H1 (cell line): ENCODE measurements at regions not wholly inside any gene's neighbourhood (a gene's known extent, or its start where the extent isn't known, plus 50 kb on each side); places are given as distances from the start of the nearest gene placed in this dataset.
"Not testable (repeated sequence)": the region's sequence is repeated elsewhere in the genome, so short reads cannot be mapped to it uniquely, and the experiment has no call there.

Source experiments
- CTCF ChIA-PET: fragments of 300-600 bp; sonication (Branson Sonifier 250); formaldehyde crosslinking; loops from one replicate; lab custom pipeline; 2021; ENCODE audit not compliant: partially characterized antibody; lab: Charles Lee
- POLR2A ChIA-PET: fragments of 300-600 bp; sonication (Branson Sonifier 250); formaldehyde crosslinking; loops from one replicate; lab custom pipeline; 2021; ENCODE audit warnings: inconsistent platforms; ENCODE audit not compliant: partially characterized antibody; lab: Charles Lee
- DNase-seq, 2 experiments: peaks; one replicate each; pipeline versions ENCODE4 v3.0.0 to v3.0.0-alpha.2; 2010 to 2022; ENCODE audit warnings: low spot score in 2 of 2, low read depth in 1 of 2, mixed read lengths in 1 of 2
- FAIRE-seq: peaks from 2 replicates; lab custom pipeline; 2011; peaks lifted over from hg19 to GRCh38; lab: Jason Lieb, UNC
- H2AFZ ChIP-seq: 2 replicates; pipeline ENCODE4 v1.8.1; 2012; ENCODE audit warnings: low read length, inconsistent platforms
- H2AK5ac ChIP-seq: 2 replicates; pipeline ENCODE4 v1.6.1; 2013; ENCODE audit warnings: low read depth, low read length
- H2BK120ac ChIP-seq: replicated peaks from 2 replicates; pipeline ENCODE3; 2013; ENCODE audit warnings: low read depth, low read length, inconsistent platforms
- H2BK12ac ChIP-seq: 2 replicates; pipeline ENCODE4 v1.6.1; 2013; ENCODE audit warnings: low read depth, low read length
- H2BK15ac ChIP-seq: 2 replicates; pipeline ENCODE4 v1.6.1; 2013; ENCODE audit warnings: low read length
- H2BK20ac ChIP-seq: 2 replicates; pipeline ENCODE4 v1.6.1; 2013; ENCODE audit warnings: low read length
- H2BK5ac ChIP-seq: 2 replicates; pipeline ENCODE4 v1.6.1; 2013; ENCODE audit warnings: low read depth, low read length
- H3K14ac ChIP-seq: 2 replicates; pipeline ENCODE4 v1.6.1; 2013; ENCODE audit warnings: inconsistent platforms; ENCODE audit not compliant: insufficient read length
- H3K18ac ChIP-seq: 2 replicates; pipeline ENCODE4 v1.6.1; 2013; ENCODE audit warnings: low read length; ENCODE audit errors: extremely low read depth
- H3K23ac ChIP-seq: 2 replicates; pipeline ENCODE4 v1.6.1; 2013; ENCODE audit warnings: inconsistent platforms; ENCODE audit not compliant: insufficient read length
- H3K23me2 ChIP-seq: 2 replicates; pipeline ENCODE4 v1.6.1; 2013; ENCODE audit warnings: low read depth, low read length
- H3K27ac ChIP-seq: 2 replicates; pipeline ENCODE4 v1.6.1; 2011; ENCODE audit warnings: low read depth, low read length, inconsistent platforms
- H3K27me3 ChIP-seq, 4 experiments: replicated peaks in 1 of 4; 1 replicate in 1 of 4; 2 replicates in 3 of 4; pipeline versions ENCODE4 v1.6.1 to v1.8.1; 2011 to 2013; ENCODE audit warnings: low read length in 3 of 4, mild to moderate bottlenecking in 3 of 4, inconsistent platforms in 2 of 4, mixed read lengths in 2 of 4, moderate library complexity in 1 of 4; ENCODE audit not compliant: control insufficient read depth in 3 of 4, insufficient read depth in 3 of 4; ENCODE audit errors: extremely low read depth in 1 of 4
- H3K36me3 ChIP-seq, 4 experiments: 2 replicates each; pipeline versions ENCODE4 v1.6.1 to v1.8.1; 2011 to 2013; ENCODE audit warnings: mild to moderate bottlenecking in 4 of 4, low read length in 3 of 4, moderate library complexity in 2 of 4, control low read depth in 1 of 4, inconsistent platforms in 1 of 4; ENCODE audit not compliant: insufficient read depth in 4 of 4, control insufficient read depth in 2 of 4
- H3K4ac ChIP-seq: replicated peaks from 2 replicates; pipeline ENCODE3; 2013; ENCODE audit warnings: low read length, low read depth, mixed read lengths, inconsistent platforms; ENCODE audit not compliant: insufficient read length
- H3K4me1 ChIP-seq, 4 experiments: replicated peaks in 1 of 4; 1 replicate in 1 of 4; 2 replicates in 3 of 4; pipeline versions ENCODE4 v1.6.1 to v1.8.1; 2011 to 2013; ENCODE audit warnings: low read length in 3 of 4, inconsistent platforms in 2 of 4, mixed read lengths in 1 of 4; ENCODE audit not compliant: insufficient read depth in 4 of 4, control insufficient read depth in 3 of 4
- H3K4me2 ChIP-seq, 2 experiments: 2 replicates each; pipeline versions ENCODE4 v1.6.1 to v1.8.1; 2011 to 2013; ENCODE audit warnings: low read depth in 2 of 2, low read length in 2 of 2, control low read depth in 1 of 2, inconsistent platforms in 1 of 2, mild to moderate bottlenecking in 1 of 2; ENCODE audit not compliant: insufficient read depth in 1 of 2
- H3K4me3 ChIP-seq, 4 experiments: fragments of 200-600, 300-600 bp in 1 of 4; sonication (generic), shearing (Covaris generic), sonication (Bioruptor Twin) in 1 of 4; 2 replicates each; pipeline versions ENCODE4 v1.5.1 to v1.8.1; 2011 to 2016; ENCODE audit warnings: low read length in 4 of 4, low read depth in 3 of 4, control low read depth in 2 of 4, inconsistent platforms in 2 of 4, mild to moderate bottlenecking in 2 of 4, mixed read lengths in 1 of 4, moderate library complexity in 1 of 4; ENCODE audit not compliant: insufficient read depth in 2 of 4; ENCODE audit errors: extremely low read depth in 1 of 4
- H3K56ac ChIP-seq: replicated peaks from 2 replicates; pipeline ENCODE3; 2013; ENCODE audit warnings: low read depth, mild to moderate bottlenecking, mixed read lengths, low read length, inconsistent platforms; ENCODE audit not compliant: insufficient read length
- H3K79me1 ChIP-seq: 2 replicates; pipeline ENCODE4 v1.6.1; 2013; ENCODE audit warnings: low read depth, low read length, control low read depth
- H3K79me2 ChIP-seq, 2 experiments: 2 replicates each; pipeline versions ENCODE4 v1.6.1 to v1.8.1; 2012 to 2013; ENCODE audit warnings: low read length in 2 of 2, mild to moderate bottlenecking in 2 of 2, inconsistent platforms in 1 of 2; ENCODE audit not compliant: insufficient read depth in 2 of 2, control insufficient read depth in 1 of 2
- H3K9ac ChIP-seq, 4 experiments: replicated peaks in 1 of 4; 1 replicate in 1 of 4; 2 replicates in 3 of 4; pipeline versions ENCODE4 v1.6.1 to v1.8.1; 2011 to 2013; ENCODE audit warnings: low read depth in 3 of 4, low read length in 3 of 4, control low read depth in 2 of 4, mild to moderate bottlenecking in 2 of 4, moderate library complexity in 2 of 4, inconsistent platforms in 1 of 4; ENCODE audit errors: extremely low read depth in 1 of 4
- H3K9me3 ChIP-seq, 2 experiments: 2 replicates each; pipeline versions ENCODE4 v1.6.1 to v1.8.1; 2012 to 2013; ENCODE audit warnings: mild to moderate bottlenecking in 2 of 2, moderate library complexity in 2 of 2, control low read depth in 1 of 2, inconsistent platforms in 1 of 2, low read depth in 1 of 2, low read length in 1 of 2, mixed read lengths in 1 of 2; ENCODE audit not compliant: insufficient read depth in 2 of 2
- H4K20me1 ChIP-seq, 2 experiments: replicated peaks in 1 of 2; 2 replicates each; pipeline versions ENCODE3 to v1.8.1; 2011 to 2013; ENCODE audit warnings: inconsistent platforms in 2 of 2, low read length in 2 of 2, mild to moderate bottlenecking in 1 of 2; ENCODE audit not compliant: insufficient read depth in 2 of 2, control insufficient read depth in 1 of 2
- H4K5ac ChIP-seq: 2 replicates; pipeline ENCODE4 v1.6.1; 2013; ENCODE audit warnings: low read length, low read depth, mixed read lengths, inconsistent platforms; ENCODE audit not compliant: insufficient read length
- H4K8ac ChIP-seq: 2 replicates; pipeline ENCODE4 v1.8.0; 2013; ENCODE audit warnings: mild to moderate bottlenecking, moderate library complexity, low read length, inconsistent platforms; ENCODE audit not compliant: insufficient read depth; ENCODE audit errors: extremely low read depth
- H4K91ac ChIP-seq: replicated peaks from 2 replicates; pipeline ENCODE3; 2013; ENCODE audit warnings: low read length, mixed read lengths, inconsistent platforms; ENCODE audit not compliant: insufficient read length
- WGBS, 2 experiments: shearing (Covaris generic) in 1 of 2; methylation state at CpG; one replicate each; pipeline versions ENCODE4 v1.1.6 to v1.1.7; 2013 to 2015; ENCODE audit warnings: low lambda C conversion rate in 2 of 2, mixed read lengths in 2 of 2, inconsistent platforms in 1 of 2, low coverage in 1 of 2, missing lambda C conversion rate in 1 of 2; ENCODE audit not compliant: insufficient replicate concordance in 2 of 2, insufficient coverage in 1 of 2, insufficient read length in 1 of 2; ENCODE audit errors: extremely low coverage in 1 of 2, missing lambda C conversion rate in 1 of 2; 5-methylcytosine and 5-hydroxymethylcytosine counted together

DNA sequence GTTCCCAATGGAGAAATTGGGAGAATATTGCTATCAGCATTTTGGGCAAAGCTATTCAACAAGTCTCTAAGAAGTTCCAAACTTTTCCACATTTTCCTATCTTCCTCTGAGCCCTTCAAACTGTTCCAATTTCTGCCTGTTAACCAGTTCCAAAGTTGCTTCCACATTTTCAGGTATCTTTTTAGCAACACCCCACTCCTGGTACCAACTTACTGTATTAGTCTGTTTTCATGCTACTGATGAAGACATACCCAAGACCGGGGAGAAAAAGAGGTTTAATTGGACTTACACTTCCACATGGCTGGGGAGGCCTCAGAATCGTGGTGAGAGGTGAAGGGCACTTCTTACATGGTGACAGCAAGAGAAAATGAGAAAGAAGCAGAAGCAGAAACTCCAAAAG lies 103.6 kb downstream of the FAM114A2 start:
- H3K14ac ChIP-seq, H2BK120ac ChIP-seq, CTCF ChIA-PET, H3K27ac ChIP-seq, H2BK5ac ChIP-seq, FAIRE-seq, DNase-seq, H3K4me2 ChIP-seq, H3K4ac ChIP-seq, H3K4me1 ChIP-seq, H2BK15ac ChIP-seq, H3K18ac ChIP-seq, H3K79me2 ChIP-seq, H3K27me3 ChIP-seq, POLR2A ChIA-PET, H3K23me2 ChIP-seq, H3K56ac ChIP-seq, H3K23ac ChIP-seq, H2BK20ac ChIP-seq, H2AK5ac ChIP-seq, H4K20me1 ChIP-seq, H4K8ac ChIP-seq, H4K91ac ChIP-seq, H3K36me3 ChIP-seq, H3K79me1 ChIP-seq, H4K5ac ChIP-seq, H2BK12ac ChIP-seq, H3K4me3 ChIP-seq, H2AFZ ChIP-seq, H3K9ac ChIP-seq: not testable (repeated sequence)
- peaks cover 28 to 29% of the 10 kb centered on the region in 2 experiments for H3K9me3 ChIP-seq
- 87% methylated on average over 2 of the region's 2 CpGs; no CpG with 5 or more reads in 1 of the 2 experiments for WGBS, 2 experiments
